MG63 (cell line): ENCODE measurements at regions not wholly inside any gene's neighbourhood (a gene's known extent, or its start where the extent isn't known, plus 50 kb on each side); places are given as distances from the start of the nearest gene placed in this dataset.

Experiments
- DNase-seq: peaks from one replicate; pipeline ENCODE4 v3.0.0-alpha.2; 2020
- H3K27me3 ChIP-seq: fragments of 250-450 bp; sonication (Bioruptor Pico); 2 replicates; pipeline ENCODE4 v1.5.1; 2020; ENCODE audit warnings: mild to moderate bottlenecking, moderate library complexity
- H3K36me3 ChIP-seq: fragments of 250-450 bp; sonication (Bioruptor Pico); 2 replicates; pipeline ENCODE4 v1.5.1; 2020; ENCODE audit warnings: mild to moderate bottlenecking, moderate library complexity
- H3K4me3 ChIP-seq: fragments of 250-450 bp; sonication (Bioruptor Pico); 2 replicates; pipeline ENCODE4 v1.5.1; 2020; ENCODE audit warnings: mild to moderate bottlenecking, moderate library complexity
- H3K9me3 ChIP-seq: fragments of 250-450 bp; sonication (Bioruptor Pico); 2 replicates; pipeline ENCODE4 v1.5.1; 2020; ENCODE audit warnings: mild to moderate bottlenecking, moderate library complexity

DNA sequence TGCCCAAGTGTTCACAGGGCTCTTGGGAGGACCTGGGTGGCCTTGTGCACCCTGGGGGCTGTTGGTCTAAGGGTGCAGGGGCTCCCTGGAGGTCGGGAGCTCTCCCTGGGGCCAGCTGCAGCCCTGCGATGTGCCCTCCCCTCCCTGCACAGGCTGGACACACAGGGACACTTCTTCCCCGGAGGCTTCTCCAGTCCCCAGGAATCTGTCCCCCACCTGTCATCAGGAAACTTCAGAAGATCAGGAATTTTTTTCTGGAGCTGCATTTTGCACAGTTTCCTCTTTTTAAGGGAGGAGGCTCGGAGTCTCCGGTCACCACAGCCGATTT, 66.9 kb upstream of the BHLHE23 start:
- H3K36me3 ChIP-seq, result no peaks in the 10 kb centered on the region
- no peak for DNase-seq
- peaks cover 21% of the 10 kb centered on the region for H3K9me3 ChIP-seq
- H3K27me3 ChIP-seq, result peaks cover 12% of the 10 kb centered on the region; the same call in 1 of the 2 replicates
- H3K4me3 ChIP-seq, result no peak overlapping the region

DNA sequence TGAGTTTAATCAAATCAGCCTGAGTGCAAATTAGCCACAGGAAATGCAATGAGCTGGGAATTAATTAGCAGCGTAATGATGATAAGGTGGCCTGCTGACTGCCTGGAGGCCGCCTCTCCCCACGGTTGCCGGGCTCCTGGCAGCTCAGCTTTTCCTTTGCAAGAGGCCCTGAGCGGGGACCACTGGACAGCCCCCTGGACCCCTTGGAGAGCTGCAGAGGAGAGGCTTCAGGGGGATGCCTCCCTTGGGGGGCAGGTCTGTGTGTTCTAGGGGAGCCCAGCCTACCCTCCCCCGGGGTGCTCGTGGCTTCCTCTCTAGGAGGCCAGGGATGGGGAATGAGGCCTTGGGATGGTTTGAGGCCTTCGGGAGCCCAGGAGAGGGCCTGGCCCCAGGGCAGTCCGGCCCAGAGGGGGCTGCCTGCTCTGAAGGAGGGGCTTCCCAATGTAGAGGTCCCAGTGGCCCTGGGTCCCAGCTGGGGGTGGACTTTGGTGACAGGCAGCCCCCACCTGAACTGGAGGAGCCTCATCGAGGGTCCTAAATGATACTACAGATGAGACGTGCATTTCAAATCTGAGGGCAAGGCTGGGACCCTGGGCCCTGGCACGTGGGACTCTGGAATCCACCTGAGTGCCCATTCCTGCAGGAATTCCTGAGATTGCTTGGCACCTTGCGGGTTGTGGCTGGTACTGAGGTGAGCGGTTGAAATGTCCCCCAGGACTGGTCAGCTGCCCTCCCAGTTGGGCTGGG, 66.4 kb upstream of the BHLHE23 start:
- H3K9me3 ChIP-seq, result peaks cover 19% of the 10 kb centered on the region
- H3K36me3 ChIP-seq, result no peaks in the 10 kb centered on the region
- no peak overlapping the region for H3K4me3 ChIP-seq
- DNase-seq, result no peak
- peaks cover 12% of the 10 kb centered on the region; the same call in 1 of the 2 replicates for H3K27me3 ChIP-seq

DNA sequence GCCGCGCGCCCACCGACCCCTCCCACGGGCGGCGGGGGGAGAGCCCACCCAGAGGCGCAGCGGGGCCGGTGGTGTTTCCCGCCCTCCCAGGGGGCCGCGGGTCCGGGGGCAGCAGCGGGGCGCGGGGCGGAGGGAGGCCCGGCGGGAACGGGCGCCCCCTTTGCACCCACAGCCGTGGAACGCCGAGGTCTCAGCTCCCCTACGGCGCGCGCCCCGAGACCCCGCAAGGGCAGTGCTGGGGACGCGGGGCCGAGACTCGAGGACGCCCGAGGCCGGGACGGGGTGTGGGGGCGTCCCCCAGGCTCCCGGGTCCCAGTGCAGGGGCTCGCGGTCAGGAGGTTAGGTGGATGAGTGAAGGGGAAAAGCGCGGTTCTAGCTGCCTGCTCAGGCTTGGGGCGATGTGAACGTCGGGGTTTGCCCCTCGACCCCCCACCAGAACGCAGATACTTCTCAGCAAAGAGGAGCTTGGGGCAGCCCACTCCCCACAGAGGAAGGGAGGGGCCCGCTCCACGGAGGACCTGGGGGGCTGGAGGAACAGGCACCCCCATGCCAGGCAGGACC, 65.5 kb upstream of the BHLHE23 start:
- Histone ChIP-seq H3K36me3 (no peaks in the 10 kb centered on the region), H3K9me3 (peaks cover 12% of the 10 kb centered on the region), H3K27me3 (peaks cover 12% of the 10 kb centered on the region; the same call in 1 of the 2 replicates), H3K4me3 (no peak overlapping the region)
- DNase-seq, result no peak

DNA sequence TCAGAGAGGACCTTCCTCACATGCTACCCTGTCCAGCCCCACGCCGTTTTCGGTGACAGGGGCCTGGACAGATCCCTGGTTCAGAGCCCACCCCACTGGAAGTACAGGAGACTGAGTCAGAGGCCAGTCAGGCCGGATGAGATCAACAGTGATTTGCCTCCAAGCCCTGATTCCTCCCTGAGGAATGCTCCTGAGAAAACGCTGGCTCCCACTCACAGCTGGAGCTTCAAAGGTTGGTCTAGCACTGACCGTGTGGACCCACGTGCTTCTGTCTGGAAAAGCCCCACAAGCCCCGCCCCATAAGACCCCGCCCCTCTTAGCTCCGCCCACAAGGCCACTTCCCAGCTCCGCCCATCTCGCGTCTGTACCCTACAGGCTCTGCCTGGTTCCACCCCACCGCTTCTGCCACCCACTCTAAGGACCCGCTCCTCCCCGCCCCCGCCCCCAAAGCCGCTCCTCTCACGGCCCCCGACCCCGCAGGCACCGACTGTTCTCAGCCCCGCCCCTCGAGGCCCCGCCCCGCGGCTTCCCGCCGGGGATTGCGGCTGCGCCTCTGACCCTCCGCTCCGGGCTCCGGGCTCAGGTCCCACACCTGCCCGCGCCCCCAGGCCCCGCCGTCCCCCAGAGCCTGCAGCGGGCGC, 64.9 kb upstream of the BHLHE23 start:
- no peaks in the 10 kb centered on the region for H3K36me3 ChIP-seq
- H3K27me3 ChIP-seq, result peaks cover 10% of the 10 kb centered on the region; the same call in 1 of the 2 replicates
- DNase-seq, result peak; percentile 90
- no peak overlapping the region for H3K4me3 ChIP-seq
- peaks cover 8% of the 10 kb centered on the region; the same call in 1 of the 2 replicates for H3K9me3 ChIP-seq

DNA sequence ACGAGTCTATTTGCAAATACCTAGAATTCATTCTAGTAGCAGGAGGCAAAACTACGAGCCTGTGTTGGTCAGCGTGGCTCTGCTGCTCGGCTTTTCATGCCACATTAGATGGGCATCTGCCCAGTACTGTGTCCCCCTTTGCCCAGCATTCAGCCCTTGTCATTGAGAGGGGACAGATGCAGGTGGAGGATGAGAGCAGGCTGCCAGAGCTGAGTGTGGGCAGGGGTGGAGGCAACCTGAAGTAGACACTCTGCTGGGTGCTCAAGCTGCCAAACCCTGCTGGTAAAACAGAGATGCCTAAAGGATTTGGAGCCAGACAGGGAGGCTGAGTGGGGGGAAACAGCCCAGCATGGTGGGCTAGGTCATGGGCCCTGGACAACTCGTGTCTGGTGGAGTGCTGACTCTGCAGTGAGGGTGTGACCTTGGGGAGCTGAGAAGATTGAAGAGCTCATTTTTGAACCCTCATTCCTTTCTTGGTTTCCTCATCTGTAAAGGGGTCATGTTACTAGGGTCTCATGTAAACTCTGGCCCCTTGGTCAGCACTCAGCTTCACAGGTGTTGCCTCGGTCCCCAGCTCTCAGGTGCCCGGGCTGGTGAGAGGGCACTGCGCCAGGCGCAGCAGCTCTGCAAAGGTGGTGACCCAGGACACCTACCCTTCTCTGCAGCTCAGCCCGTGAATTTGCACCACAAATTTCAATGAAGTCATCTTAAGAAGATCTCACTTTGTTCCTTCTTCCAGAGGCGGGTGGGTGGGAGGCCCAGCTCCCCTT, 64.2 kb upstream of the BHLHE23 start:
- no peak for DNase-seq
- Histone ChIP-seq H3K36me3 (no peaks in the 10 kb centered on the region), H3K4me3 (no peak overlapping the region), H3K9me3 (0 out of 2 replicates have a peak, but pooled peaks cover 2% of the 10 kb centered on the region), H3K27me3 (peaks cover 7% of the 10 kb centered on the region; the same call in 1 of the 2 replicates)

DNA sequence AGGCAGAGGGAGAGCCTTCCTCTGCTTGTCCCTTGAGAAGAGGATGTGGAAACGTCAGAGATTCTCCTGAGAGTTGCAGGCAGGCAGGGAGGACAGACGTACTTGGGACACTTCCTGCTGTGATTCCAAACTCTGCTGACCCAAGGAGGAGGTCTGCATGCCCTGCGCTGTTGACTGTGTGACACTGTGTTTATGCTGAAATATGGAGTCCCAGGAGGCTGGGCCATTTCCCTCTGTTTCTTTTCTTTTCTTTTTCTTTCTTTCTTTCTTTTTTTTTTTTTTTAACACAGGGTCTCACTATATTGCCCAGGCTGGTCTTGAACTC, 63.5 kb upstream of the BHLHE23 start:
- Histone ChIP-seq H3K9me3 (0 out of 2 replicates have a peak, but pooled peaks cover 2% of the 10 kb centered on the region), H3K27me3 (peaks cover 4% of the 10 kb centered on the region; the same call in 1 of the 2 replicates), H3K36me3 (no peaks in the 10 kb centered on the region), H3K4me3 (no peak overlapping the region)
- DNase-seq, result no peak

DNA sequence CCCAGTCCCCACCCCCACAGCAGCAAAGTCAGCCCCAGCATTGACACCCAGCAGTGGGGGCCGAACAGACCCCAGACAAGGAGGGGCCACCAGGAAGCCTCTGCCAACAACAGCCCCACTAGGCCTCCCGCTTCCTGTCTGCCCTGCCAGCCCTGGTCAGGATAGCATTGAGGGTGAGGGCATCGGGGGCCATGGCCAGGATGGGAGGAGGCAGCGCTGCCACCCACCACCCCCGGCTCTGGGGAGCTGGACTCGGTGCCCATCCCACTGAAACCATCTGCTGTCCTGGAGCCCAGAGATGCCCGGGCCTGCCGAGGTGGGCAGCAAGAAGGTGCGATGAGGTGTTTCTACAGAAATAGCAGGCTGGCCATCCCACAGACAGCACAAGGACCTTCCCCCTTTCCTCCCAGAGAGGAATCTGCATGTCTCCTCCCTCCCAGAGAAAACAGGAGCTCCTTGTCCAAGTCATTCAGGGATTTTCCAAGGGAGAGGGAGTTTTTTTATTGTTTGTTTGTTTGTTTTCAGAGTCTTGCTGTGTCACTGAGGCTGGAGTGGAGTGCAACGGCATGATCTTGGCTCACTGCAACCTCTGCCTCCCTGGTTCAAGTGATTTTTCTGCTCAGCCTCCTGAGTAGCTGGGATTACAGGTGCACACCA, 62.1 kb upstream of the BHLHE23 start:
- DNase-seq, result no peak
- no peaks in the 10 kb centered on the region for H3K36me3 ChIP-seq
- H3K4me3 ChIP-seq, result no peak overlapping the region
- peaks cover 4% of the 10 kb centered on the region; the same call in 1 of the 2 replicates for H3K27me3 ChIP-seq
- no peaks in the 10 kb centered on the region for H3K9me3 ChIP-seq

DNA sequence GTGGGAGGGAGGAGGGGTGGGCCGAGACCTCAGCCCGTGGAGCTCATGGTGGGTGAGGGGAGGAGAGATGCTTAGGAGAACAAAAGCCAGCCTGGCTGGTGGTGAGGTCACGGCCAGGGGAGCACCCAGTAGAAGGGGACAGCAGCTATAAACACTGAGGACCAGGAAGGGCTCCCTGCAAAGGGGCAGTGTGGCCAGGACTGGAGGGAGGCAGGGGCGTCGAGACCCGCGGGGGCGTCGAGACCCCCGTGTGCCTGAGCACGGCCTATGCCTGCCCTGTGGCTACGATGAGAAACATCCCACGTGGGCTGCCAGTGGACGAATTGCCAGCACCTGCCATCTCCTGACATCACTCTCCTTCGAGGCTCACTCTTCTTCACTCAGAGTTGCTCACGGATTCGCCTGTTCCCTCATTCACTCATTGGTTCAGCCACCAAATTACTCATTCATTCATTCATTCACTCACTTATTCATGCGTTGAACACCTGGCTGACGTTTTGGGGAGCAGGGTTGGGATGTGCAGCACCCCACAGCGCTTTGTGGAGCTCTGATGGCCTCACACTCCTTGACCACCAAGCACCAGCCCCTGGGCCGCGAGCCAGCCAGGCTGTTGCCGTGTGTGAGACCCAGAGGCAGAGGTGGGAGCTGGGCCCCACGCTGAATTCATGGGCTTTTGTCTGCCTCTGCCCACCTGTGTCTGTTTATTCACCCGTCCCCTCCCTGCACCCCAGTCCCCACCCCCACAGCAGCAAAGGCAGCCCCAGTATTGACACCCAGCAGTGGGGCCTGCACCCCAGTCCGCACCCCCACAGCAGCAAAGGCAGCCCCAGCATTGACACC, 61.2 kb upstream of the BHLHE23 start:
- no peaks in the 10 kb centered on the region for H3K36me3 ChIP-seq
- 0 out of 2 replicates have a peak, but pooled peaks cover 4% of the 10 kb centered on the region for H3K27me3 ChIP-seq
- DNase-seq, result no peak
- no peaks in the 10 kb centered on the region for H3K9me3 ChIP-seq
- no peak overlapping the region for H3K4me3 ChIP-seq

DNA sequence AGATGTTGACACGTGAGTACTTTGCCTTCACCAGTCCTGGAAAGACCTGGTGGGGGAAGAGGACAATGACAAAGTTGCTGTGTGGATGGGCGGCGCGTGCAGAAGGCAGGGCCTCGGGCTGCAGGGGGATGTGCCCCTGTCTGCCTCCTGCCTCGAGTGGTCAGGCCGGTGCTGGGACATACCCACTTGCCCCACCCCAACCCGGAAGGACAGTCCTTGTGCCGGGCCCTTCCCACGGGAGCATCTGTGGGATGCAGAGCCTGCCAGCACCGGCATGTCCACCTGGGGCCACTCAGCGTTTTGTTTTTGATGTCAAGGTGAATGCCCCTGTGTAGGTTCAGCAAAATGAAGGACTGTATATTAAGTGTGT, 60.5 kb upstream of the BHLHE23 start:
- H3K4me3 ChIP-seq, result no peak overlapping the region
- no peaks in the 10 kb centered on the region for H3K36me3 ChIP-seq
- no peak for DNase-seq
- H3K9me3 ChIP-seq, result no peaks in the 10 kb centered on the region
- no peaks in the 10 kb centered on the region for H3K27me3 ChIP-seq

DNA sequence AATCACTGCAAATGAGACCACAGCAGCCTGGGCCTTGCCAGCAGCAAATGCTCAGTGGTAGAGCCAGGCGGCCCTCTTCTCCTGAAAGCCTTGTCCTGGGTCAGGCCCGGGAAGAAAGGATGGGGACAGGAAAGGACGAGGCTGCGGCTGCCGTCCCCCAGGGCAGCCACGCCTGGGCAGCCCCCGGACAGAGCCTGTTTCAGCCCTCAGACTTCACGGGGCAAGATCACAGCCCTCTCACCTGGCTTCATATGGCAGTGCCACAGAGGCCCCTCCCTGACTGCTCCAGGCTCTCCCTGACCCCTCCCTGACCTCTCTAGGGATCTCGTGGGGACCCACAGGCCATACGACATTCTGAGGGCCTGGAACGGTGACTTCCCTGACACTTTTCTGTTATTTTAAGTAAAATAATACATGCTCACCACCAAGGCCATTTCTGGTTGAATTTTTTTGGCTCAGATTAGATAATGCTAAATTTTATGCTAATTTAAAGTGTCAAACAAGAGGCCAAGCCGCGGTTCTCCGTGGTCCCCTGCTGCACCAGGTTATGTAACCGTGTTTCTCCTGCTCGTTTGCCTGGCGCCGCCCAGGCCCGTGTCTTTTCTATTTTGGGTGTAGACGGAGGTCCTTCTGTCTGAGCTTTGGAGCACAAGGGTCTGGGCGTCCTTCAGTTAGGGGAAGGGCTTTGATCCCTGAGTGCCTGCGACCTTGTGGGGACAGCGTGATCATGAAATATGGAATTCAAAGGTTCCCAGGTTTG, 59.9 kb upstream of the BHLHE23 start:
- DNase-seq, result no peak
- no peaks in the 10 kb centered on the region for H3K36me3 ChIP-seq
- no peaks in the 10 kb centered on the region for H3K9me3 ChIP-seq
- H3K4me3 ChIP-seq, result no peak overlapping the region
- no peaks in the 10 kb centered on the region for H3K27me3 ChIP-seq

DNA sequence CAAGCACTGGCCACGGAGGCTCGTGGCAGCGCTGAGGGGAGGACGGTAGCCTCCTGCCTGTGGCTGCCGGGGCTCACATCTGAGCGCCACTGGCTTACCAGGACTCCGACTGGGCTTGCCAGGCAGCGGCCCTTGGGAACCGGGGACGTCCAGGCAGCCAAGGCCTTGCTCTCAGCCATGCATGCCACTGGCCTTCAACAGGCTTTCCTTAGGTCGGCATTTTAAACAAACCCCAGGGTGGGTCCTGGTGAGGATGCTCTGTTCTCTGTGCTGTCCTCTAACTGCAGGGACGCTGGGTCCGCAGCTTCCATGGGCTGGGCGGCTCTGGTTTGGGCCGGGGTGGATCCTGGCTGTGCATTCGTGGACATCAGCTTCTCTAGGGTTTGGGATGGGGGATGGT, 59.1 kb upstream of the BHLHE23 start:
- Histone ChIP-seq H3K4me3 (no peak overlapping the region), H3K27me3 (no peaks in the 10 kb centered on the region), H3K36me3 (no peaks in the 10 kb centered on the region), H3K9me3 (no peaks in the 10 kb centered on the region)
- no peak for DNase-seq

DNA sequence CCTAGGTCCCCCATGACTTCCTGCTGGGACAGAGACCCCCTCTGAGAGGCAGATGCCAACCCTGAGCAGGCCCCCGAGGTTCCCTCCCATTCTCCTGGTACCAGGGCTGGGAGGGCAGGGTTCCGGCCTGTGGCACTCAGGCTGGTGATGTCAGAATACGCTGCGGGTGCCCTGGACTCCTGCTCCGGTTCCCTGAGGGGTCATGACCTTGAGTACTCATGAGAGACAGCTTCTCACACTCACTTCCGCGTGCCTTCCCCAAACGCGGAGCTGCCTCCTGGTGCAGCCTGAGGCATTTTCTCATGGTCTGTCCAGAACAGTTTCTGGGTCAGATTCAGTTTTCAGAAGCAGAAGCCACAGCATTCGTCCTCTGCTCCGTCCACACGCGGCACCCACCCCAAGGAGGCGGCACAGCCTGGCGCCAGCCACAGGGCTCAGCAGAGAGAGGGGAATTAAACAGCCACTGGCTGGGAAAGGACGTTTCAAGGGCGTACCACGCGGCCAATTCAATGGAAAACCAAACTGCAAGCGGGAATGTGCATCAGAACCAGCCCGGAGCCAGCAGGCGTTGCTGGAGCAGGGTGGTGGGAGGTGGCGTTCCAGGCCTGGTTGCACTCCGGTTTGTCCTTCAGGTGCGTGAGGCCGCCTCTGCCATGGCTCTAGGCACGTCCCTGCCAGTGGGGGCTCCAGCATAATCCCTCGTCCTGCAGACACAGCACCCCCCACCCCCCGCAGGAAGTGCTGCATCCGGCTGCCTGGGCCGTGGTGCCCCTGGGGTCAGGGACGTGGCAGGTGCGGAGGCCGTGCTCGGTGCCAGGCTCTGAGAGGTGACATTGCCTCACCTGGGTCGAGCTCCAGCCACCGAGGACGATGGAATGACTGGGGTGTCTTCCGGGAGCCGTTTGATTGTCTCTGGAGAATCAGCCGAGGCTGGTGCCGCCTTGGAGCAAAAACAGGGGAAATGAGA, 58.3 kb upstream of the BHLHE23 start:
- no peak overlapping the region for H3K4me3 ChIP-seq
- no peaks in the 10 kb centered on the region for H3K27me3 ChIP-seq
- DNase-seq, result no peak
- no peaks in the 10 kb centered on the region for H3K9me3 ChIP-seq
- no peaks in the 10 kb centered on the region for H3K36me3 ChIP-seq

DNA sequence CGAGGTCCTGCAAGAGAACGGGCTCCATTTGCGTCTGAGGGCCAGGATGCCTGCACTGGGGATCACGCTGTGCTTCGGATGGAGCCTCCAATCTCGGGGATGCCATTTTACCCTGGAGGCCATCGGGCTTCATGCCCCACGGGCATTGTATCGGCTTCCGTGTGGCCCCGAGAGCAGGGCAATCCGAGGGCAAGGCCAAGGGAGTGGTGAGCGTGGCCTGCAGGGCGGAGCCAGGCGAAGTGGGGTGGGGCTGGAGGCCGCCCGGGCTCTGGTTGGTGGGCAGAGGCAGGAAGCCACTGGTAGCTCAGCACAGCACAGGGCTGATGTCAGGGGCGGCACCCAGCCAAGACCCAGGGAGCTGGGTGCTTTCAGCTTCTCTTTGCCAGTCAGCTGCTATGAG, 57.5 kb upstream of the BHLHE23 start:
- Histone ChIP-seq H3K9me3 (no peaks in the 10 kb centered on the region), H3K27me3 (peaks cover 2% of the 10 kb centered on the region; the same call in 1 of the 2 replicates), H3K36me3 (no peaks in the 10 kb centered on the region), H3K4me3 (no peak overlapping the region)
- DNase-seq, result peak; percentile 75
